Frontal cortex (tissue), 3 donors: ENCODE measurements at regions not wholly inside any gene's neighbourhood (a gene's known extent, or its start where the extent isn't known, plus 50 kb on each side); places are given as distances from the start of the nearest gene placed in this dataset.

Experiments
- DNase-seq, 2 donors: peaks; one replicate each; pipeline ENCODE4 v3.0.0; 2012; ENCODE audit warnings: low spot score in 2 of 2
- FAIRE-seq: peaks from 2 replicates; lab custom pipeline; 2012; peaks lifted over from hg19 to GRCh38; lab: Jason Lieb, UNC
- donor health status: control.
- donor health status: control.
- donor health status: control.

DNA sequence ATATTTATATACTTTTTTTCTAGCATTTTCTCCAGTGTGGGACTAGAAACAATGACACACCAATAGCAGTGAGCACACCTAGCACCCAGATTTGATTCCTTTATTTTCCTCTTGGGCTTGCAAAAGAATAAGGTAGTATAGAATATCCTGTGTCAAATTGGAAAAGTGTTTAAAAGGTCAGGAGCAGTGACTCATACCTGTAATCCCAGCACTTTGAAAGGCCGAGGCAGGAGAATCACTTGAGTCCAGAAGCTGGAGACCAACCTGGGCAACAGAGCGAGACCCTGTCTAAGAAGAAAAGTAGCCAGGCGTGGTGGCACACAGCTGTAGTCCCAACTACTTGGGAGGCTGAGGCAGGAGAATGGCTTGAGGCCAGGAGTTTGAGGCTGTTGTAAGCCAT is 53.8 kb upstream of the SGPP1 start:
- DNase-seq (no peak), FAIRE-seq (no peak)

DNA sequence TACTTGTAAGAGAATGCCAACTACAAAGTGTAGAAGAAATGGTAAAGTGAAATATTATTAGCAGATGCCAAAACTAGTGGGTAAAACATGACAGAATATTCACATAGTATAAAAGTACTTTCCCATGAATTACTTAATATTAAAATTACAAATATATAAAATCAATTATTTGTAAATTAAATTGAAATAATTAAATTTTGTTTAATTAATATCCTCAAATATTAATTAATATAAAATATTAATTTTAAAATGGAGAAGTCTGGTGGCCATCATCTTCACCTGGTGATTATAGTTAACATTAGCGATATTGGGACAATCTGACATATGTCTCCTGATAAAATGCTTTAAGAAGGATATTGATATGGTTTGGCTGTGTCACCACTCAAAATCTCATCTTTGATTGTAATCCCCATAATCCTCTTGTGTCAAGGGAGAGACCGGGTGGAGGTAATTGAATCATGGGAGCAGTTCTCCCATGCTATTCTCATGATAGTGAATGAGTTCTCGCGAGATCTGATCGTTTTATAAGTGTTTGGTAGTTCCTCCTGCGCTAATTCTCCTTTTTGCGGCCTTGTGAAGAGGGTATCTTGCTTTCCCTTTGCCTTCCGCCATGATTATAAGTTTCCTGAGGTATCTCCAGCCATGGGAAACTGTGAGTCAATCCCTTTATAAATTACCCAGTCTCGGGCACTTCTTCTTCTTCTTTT is 55.0 kb upstream of the SGPP1 start:
- no peak for DNase-seq
- FAIRE-seq: peak; percentile 81

DNA sequence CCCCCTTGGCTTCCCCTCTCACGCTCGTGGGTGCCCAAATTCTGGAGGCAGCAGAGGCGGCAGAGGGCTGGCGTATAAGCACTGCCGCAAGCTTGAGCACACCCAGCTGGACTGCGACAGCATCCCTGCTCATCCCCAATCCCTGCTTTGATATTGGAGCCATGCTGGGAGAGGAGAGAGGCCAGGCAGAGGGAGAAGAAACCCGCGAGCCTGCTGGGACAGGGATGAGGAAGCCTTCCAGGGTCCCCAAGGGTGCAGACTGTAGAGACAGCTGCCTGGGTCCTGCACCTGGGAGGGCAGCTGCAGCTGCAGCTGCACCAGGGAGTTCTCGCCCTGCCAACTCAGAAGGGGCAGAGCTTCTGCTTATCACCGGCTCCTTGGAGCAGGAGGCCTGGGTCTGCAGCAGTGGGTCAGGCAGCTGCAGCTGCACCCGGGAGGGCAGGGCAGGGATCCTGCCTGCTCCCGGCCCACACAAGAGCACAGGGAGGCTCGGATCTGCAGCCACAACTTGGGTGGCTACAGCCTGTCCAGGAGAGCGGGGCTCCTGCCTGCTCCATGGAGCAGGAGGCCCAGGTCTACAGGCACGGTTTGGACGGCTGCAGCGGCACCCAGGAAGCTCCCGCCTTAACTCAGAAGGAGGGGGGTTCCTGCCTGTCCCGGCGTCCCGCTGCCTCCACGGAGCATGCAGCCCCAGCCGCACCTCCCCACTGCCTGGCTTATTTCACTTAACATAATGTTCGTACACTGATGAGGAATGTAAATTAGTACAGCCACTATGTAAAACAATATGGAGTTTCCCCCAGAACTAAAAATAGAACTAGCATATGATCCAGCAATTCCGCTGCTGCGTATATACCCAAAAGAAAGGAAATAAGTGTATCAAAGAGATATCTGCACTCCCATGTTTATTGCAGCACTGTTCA is 60.4 kb upstream of the SGPP1 start:
- FAIRE-seq (no peak), DNase-seq (no peak)

DNA sequence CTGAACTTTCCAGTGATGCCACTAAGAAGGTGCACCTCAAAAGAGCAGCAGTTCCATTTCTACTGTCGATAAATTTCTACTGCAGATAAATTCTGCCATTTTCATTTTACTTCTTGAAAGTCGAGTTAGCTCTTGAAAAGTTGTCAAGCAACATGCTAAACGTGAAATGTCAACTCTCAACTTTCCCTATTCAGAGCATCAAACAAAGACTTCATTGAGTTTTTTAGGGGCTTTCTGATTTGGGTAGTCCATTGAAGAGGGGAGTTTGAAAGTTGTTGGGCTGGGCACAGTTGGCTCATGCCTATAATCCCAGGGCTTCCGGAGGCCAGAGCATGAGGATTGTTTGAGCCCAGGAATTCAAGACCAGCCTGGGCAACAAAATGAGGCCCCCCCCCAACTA is 59.4 kb upstream of the SYNE2 start:
- FAIRE-seq: no peak
- DNase-seq: no peak

DNA sequence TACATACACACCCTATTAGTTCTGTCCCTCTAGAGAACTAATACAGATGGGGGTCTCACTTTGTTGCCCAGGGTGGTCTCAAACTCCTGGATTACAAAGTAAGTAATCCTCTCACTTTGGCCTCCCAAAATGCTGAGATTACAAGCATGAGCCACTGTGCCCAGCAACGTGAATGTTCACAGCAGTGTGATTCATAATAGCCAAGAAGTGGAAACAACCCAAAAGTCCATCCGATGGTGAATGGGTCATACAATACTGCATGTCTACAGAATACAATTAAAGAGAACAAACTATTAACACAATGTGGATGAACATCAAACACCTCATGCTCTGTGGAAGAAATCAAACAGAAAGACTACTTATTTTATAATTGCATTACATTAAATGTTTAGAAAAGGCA is 57.3 kb upstream of the SYNE2 start:
- FAIRE-seq: no peak
- DNase-seq: no peak

DNA sequence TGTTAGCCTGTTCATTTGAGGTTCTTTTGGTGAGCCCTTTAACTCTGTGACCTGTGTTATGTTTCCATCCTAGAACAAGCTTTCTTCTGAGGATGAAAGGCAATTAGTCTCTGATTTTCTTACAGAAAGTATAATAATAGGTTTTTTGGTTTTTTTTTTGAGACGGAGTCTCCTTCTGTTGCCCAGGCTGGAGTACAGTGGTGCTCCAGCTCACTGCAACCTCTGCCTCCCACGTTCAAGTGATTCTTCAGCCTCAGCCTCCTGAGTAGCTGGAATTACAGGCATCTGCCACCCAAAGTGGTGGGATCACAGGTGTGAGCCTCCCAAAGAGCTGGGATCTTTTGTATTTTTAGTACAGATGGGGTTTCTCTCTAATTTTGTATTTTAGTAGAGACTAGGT is 52.7 kb upstream of the SYNE2 start:
- FAIRE-seq (no peak), DNase-seq (no peak)

DNA sequence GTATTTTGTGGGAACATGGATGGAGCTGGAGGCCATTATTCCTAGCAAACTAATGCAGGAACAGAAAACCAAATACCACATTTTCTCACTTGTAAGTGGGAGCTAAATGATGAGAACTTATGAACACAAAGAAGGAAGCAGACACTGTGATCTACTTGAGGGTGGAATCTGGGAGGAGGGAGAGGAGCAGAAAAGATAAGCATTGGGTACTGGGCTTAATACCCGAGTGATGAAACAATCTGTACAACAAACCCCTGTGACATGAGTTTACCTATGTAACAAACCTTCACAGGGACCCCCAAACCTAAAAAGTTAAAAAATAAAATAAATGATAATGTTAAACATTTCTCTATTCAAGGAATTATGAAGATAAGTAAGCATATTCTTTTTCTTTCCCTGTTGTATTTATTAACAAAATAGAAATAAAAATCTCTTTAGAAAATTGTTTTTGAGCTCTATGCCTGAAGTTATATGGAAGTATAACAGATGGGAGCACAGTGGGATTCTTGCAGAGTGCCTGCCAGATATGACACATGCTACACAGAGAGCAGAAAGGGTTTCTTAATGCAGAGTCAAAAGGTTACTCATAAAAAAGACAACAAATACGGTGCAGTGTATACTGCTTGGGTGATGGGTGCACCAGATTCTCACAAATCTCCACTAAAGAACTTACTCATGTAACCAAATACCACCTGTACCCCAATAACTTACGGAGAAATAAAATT is 52.0 kb upstream of the SYNE2 start:
- no peak for DNase-seq
- FAIRE-seq: no peak
